ENCODE measurements at regions not wholly inside any gene's neighbourhood (a gene's known extent, or its start where the extent isn't known, plus 50 kb on each side); places are given as distances from the start of the nearest gene placed in this dataset.
A peak's percentile ranks its signal among the peaks of the same experiment; 100 is the strongest.

DNA sequence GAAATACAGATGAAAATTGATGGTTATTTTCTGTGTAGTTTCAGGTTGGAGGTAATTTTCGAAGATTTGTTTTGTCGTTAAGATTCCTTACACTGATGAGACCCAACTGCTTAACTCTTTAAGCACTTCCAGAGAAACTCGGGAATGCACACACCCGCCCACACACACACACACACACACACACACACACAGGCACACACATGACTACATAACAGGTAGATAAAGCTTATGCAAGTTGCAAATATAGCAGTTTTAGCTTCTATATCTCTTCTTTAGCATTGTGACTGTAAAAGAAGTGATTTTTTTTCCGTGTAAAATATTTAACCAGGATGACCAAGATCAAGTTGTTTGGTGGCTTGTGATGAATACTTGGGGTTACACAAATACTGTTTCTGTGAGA, 294.9 kb upstream of the NR2F2 start:
- intact Hi-C loops (cut with DNase I): no loop called here
- Histone ChIP-seq H3K36me3 (ENCODE audit: control insufficient read depth in 1 of 2, insufficient read depth in 2 of 2, low read length in 1 of 2) (no peaks in the 10 kb centered on the region), H3K9me3 (ENCODE audit: control insufficient read depth, low read length) (no peaks in the 10 kb centered on the region), H3K27me3 (ENCODE audit: control insufficient read depth in 1 of 2, insufficient read depth in 2 of 2, low read length in 1 of 2) (no peaks in the 10 kb centered on the region), H3K27ac (ENCODE audit: low read depth in 1 of 2, low read length in 2 of 2) (no peak overlapping the region), H3K4me3 (ENCODE audit: low read length in 2 of 2) (no peak overlapping the region), H3K4me1 (ENCODE audit: control insufficient read depth in 1 of 2, insufficient read depth in 2 of 2, low read length in 2 of 2) (no peaks in the 10 kb centered on the region)
- DNase-seq (no peak), ATAC-seq (ENCODE audit: low FRiP score) (no peak)
- WGBS, 2 donors: 75 to 81% methylated on average over 5 of the region's 5 CpGs

DNA sequence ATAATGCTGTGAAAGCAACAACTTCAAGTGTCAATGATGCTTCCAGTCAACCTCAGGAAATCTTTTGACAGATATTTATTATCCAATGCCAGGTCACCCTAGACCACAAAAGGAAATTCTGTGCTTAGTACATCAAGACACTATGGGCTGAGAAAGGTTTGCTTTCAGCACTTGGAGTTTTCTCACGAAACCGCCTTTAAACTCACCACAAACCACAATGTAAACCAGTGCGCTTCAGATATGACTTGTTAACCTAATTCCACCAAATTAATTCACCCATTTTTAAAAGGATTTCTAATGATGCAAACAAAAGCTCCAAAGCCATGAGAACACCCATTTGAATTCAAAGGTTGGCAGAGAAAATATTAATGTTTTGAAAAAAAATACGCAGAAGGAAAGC, 292.9 kb upstream of the NR2F2 start:
- Histone ChIP-seq H3K27ac (ENCODE audit: low read depth in 1 of 2, low read length in 2 of 2) (no peak overlapping the region), H3K36me3 (ENCODE audit: control insufficient read depth in 1 of 2, insufficient read depth in 2 of 2, low read length in 1 of 2) (no peaks in the 10 kb centered on the region), H3K4me1 (ENCODE audit: control insufficient read depth in 1 of 2, insufficient read depth in 2 of 2, low read length in 2 of 2) (no peaks in the 10 kb centered on the region), H3K4me3 (ENCODE audit: low read length in 2 of 2) (no peak overlapping the region), H3K9me3 (ENCODE audit: control insufficient read depth, low read length) (no peaks in the 10 kb centered on the region), H3K27me3 (ENCODE audit: control insufficient read depth in 1 of 2, insufficient read depth in 2 of 2, low read length in 1 of 2) (no peaks in the 10 kb centered on the region)
- DNase-seq: no peak
- ATAC-seq (ENCODE audit: low FRiP score): no peak
- intact Hi-C loops (cut with DNase I): no loop called here
- WGBS, 2 donors: 77 to 87% methylated on average over 4 of the region's 4 CpGs

DNA sequence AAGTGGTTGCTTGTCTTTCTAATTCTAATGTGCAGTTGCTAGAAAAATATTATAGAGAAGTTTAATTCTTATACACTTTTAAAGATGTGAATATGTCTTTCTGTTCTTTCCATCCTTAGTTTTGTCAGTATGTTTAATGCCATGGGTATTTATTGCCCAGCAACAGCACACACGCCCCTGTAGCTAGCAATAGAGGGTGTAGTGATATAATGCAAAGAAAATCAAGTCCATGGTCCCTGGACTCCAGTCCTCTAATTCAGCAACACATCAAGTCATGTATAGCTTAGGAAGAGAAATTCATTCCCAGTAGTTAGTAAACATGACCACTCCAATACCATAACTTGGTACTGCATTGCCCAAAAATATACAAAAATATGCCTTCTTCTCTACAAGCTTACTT, 292.4 kb upstream of the NR2F2 start:
- no peak for ATAC-seq (ENCODE audit: low FRiP score)
- no peaks in the 10 kb centered on the region for H3K27me3 ChIP-seq (ENCODE audit: control insufficient read depth in 1 of 2, insufficient read depth in 2 of 2, low read length in 1 of 2)
- intact Hi-C loops (cut with DNase I): no loop called here
- H3K9me3 ChIP-seq (ENCODE audit: control insufficient read depth, low read length): no peaks in the 10 kb centered on the region
- H3K4me3 ChIP-seq (ENCODE audit: low read length in 2 of 2): no peak overlapping the region
- H3K27ac ChIP-seq (ENCODE audit: low read depth in 1 of 2, low read length in 2 of 2): no peak overlapping the region
- DNase-seq: no peak
- 0 to 76% methylated on average over 1 of the region's 1 CpG for WGBS, 2 donors
- H3K4me1 ChIP-seq (ENCODE audit: control insufficient read depth in 1 of 2, insufficient read depth in 2 of 2, low read length in 2 of 2): no peaks in the 10 kb centered on the region
- H3K36me3 ChIP-seq (ENCODE audit: control insufficient read depth in 1 of 2, insufficient read depth in 2 of 2, low read length in 1 of 2): no peaks in the 10 kb centered on the region

DNA sequence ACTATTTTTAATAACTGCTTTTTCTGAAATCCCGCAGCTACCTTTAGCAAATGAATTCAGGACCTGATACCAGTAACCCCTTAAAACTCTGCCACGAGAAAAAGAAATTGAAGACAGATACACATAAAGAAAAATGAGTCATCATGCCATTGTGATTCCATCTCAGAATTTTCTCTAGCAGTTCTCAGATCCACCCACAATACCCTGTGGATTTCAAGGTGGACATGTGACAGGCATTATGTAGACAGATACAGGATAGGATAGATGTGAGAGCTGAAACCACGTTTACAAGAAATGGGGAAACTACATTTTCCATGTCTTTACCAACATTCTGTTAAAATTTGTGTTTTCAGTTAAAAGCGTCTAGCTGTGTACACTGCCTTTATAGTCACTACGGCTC, 291.9 kb upstream of the NR2F2 start:
- no peaks in the 10 kb centered on the region for H3K9me3 ChIP-seq (ENCODE audit: control insufficient read depth, low read length)
- no peaks in the 10 kb centered on the region for H3K27me3 ChIP-seq (ENCODE audit: control insufficient read depth in 1 of 2, insufficient read depth in 2 of 2, low read length in 1 of 2)
- H3K36me3 ChIP-seq (ENCODE audit: control insufficient read depth in 1 of 2, insufficient read depth in 2 of 2, low read length in 1 of 2): no peaks in the 10 kb centered on the region
- H3K4me3 ChIP-seq (ENCODE audit: low read length in 2 of 2): no peak overlapping the region
- DNase-seq (no peak), ATAC-seq (ENCODE audit: low FRiP score) (no peak)
- intact Hi-C loops (cut with DNase I): no loop called here
- H3K27ac ChIP-seq (ENCODE audit: low read depth in 1 of 2, low read length in 2 of 2): no peak overlapping the region
- WGBS, 2 donors: 70 to 81% methylated on average over 5 of the region's 5 CpGs
- peaks cover 0 to 2% of the 10 kb centered on the region in 2 donors for H3K4me1 ChIP-seq (ENCODE audit: control insufficient read depth in 1 of 2, insufficient read depth in 2 of 2, low read length in 2 of 2)

DNA sequence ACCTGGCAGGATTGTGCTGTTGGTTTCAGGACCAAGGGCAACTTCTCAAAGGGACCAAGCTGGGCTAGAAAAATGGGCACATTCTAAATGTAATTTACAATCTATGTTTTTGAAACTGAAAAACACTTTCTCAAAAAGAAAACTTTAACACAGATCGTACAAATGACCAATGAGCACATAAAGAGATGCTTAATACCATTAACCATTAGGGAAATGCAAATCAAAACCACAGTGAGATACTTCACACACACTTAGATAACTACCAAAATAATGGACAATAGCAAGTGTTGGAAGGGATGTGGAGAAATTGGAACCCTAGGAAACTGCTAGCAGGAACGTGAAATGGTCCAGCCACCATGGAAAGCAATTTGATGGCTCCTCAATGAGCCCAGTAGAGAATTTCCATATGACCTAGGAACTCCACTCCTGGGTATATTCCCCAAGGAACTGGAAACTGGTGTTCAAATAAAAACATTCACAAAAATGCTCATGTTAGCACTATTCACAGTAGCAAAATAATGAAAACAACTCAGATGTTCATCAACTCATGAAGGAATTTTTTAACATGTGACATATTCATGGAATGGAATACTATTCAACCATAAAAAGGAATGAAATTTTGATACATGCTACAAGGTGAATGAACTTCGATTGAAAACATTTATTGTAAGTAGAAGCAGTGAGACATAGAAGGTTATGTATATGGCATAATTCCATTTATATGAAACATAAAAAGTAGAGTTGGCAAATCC, 288.3 kb upstream of the NR2F2 start:
- ATAC-seq (ENCODE audit: low FRiP score): no peak
- DNase-seq: no peak
- Histone ChIP-seq H3K27ac (ENCODE audit: low read depth in 1 of 2, low read length in 2 of 2) (no peak overlapping the region), H3K27me3 (ENCODE audit: control insufficient read depth in 1 of 2, insufficient read depth in 2 of 2, low read length in 1 of 2) (no peaks in the 10 kb centered on the region), H3K4me1 (ENCODE audit: control insufficient read depth in 1 of 2, insufficient read depth in 2 of 2, low read length in 2 of 2) (peaks cover 0 to 3% of the 10 kb centered on the region in 2 donors), H3K36me3 (ENCODE audit: control insufficient read depth in 1 of 2, insufficient read depth in 2 of 2, low read length in 1 of 2) (no peaks in the 10 kb centered on the region), H3K9me3 (ENCODE audit: control insufficient read depth, low read length) (no peaks in the 10 kb centered on the region), H3K4me3 (ENCODE audit: low read length in 2 of 2) (no peak overlapping the region)
- intact Hi-C loops (cut with DNase I): no loop called here
- 72 to 73% methylated on average over 3 of the region's 3 CpGs for WGBS, 2 donors

DNA sequence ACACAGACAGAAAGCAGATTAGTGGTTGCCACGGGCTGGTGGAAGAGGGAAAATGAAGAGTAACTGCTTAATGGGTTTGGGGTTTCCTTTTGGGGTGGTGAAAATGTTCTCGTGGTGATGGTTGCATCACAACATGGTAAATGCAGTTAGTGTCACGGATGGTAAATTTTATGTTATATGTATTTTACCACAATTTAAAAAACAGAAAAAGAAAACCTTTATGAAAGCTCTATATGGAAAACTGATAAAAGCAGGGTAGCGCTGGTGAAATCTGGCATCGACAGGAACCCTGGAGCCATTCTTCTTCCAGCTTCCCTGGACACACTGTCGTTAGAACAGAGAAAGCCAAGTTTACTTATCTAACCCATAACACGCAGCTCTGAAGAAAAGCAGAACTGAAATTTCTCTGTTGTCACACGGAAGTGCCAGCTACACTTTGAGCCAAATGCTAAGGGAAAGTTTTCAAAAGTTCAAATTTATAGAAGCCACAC, 287.7 kb upstream of the NR2F2 start:
- H3K9me3 ChIP-seq (ENCODE audit: control insufficient read depth, low read length): no peaks in the 10 kb centered on the region
- ATAC-seq (ENCODE audit: low FRiP score) (no peak), DNase-seq (no peak)
- intact Hi-C loops (cut with DNase I): no loop called here
- H3K36me3 ChIP-seq (ENCODE audit: control insufficient read depth in 1 of 2, insufficient read depth in 2 of 2, low read length in 1 of 2): no peaks in the 10 kb centered on the region
- H3K27ac ChIP-seq (ENCODE audit: low read depth in 1 of 2, low read length in 2 of 2): no peak overlapping the region
- 6% methylated on average over 8 of the region's 8 CpGs for WGBS, 2 donors
- H3K27me3 ChIP-seq (ENCODE audit: control insufficient read depth in 1 of 2, insufficient read depth in 2 of 2, low read length in 1 of 2): no peaks in the 10 kb centered on the region
- no peak overlapping the region for H3K4me3 ChIP-seq (ENCODE audit: low read length in 2 of 2)
- peaks cover 0 to 3% of the 10 kb centered on the region in 2 donors for H3K4me1 ChIP-seq (ENCODE audit: control insufficient read depth in 1 of 2, insufficient read depth in 2 of 2, low read length in 2 of 2)

DNA sequence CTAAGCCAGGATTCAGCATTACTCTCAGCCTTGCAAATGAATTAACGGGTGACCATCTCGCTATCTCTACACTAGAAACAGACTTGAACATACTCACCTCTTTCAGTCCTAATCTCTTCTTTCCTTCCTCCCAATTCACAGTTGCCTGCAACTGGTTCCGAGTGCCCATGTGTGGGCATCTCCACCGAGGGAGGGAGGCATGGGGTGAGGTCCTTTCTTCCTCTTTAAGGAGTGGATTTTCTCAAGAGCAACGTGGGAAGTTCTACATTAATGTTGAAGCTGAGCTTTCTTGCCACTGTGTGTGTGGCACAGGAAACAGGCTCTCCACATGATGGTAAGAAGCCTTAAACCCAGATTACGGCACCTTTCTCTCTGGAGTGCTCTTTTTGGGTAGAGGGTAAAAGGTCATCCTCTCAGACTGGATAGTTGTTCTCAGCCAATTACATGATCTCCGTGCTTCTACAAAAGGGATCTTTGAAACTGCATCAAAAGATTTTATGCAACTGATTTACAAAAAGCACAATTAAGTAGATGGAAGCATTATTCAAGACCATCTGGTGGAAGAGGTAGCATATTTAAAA, 286.8 kb upstream of the NR2F2 start:
- no peak overlapping the region for H3K27ac ChIP-seq (ENCODE audit: low read depth in 1 of 2, low read length in 2 of 2)
- no peaks in the 10 kb centered on the region for H3K27me3 ChIP-seq (ENCODE audit: control insufficient read depth in 1 of 2, insufficient read depth in 2 of 2, low read length in 1 of 2)
- no peak overlapping the region for H3K4me3 ChIP-seq (ENCODE audit: low read length in 2 of 2)
- no peaks in the 10 kb centered on the region for H3K36me3 ChIP-seq (ENCODE audit: control insufficient read depth in 1 of 2, insufficient read depth in 2 of 2, low read length in 1 of 2)
- 91 to 93% methylated on average over 7 of the region's 7 CpGs for WGBS, 2 donors
- ATAC-seq (ENCODE audit: low FRiP score) (no peak), DNase-seq (no peak)
- H3K9me3 ChIP-seq (ENCODE audit: control insufficient read depth, low read length): no peaks in the 10 kb centered on the region
- intact Hi-C loops (cut with DNase I): no loop called here
- H3K4me1 ChIP-seq (ENCODE audit: control insufficient read depth in 1 of 2, insufficient read depth in 2 of 2, low read length in 2 of 2): peaks cover 0 to 3% of the 10 kb centered on the region in 2 donors

DNA sequence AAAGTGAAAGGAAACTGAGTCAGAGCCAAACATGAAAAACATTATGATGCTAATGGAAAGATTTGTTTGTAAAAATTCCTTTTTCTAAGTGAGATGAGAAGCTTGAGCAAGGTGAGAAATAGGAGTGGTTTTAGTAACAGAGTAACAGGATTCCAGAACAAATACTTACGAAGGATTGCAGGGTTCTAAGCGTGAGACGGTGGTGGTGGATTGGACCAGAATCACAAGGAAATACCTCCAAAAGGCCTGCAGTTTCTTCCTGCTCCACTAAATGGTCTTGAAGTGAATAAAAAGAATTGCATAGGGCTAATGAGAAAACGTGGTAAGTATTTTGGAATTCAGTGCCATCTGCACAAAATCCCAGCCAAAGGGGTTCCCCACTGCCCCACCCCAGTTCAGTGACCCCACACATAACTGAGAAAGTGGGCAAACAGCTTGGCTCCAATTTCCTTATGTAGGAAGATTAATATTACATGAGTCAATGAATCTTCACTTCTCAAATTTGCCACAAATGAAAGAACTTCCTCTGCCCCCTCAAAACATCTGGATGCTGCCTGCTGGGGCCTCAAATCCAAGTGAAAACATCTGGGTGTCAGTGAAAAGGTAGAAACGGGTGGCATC, 283.8 kb upstream of the NR2F2 start:
- ATAC-seq (ENCODE audit: low FRiP score) (no peak), DNase-seq (no peak)
- H3K36me3 ChIP-seq (ENCODE audit: control insufficient read depth in 1 of 2, insufficient read depth in 2 of 2, low read length in 1 of 2): no peaks in the 10 kb centered on the region
- no peaks in the 10 kb centered on the region for H3K27me3 ChIP-seq (ENCODE audit: control insufficient read depth in 1 of 2, insufficient read depth in 2 of 2, low read length in 1 of 2)
- peak overlapping the region in 1 of 2 donors; percentile 6 for H3K27ac ChIP-seq (ENCODE audit: low read depth in 1 of 2, low read length in 2 of 2)
- no peaks in the 10 kb centered on the region for H3K9me3 ChIP-seq (ENCODE audit: control insufficient read depth, low read length)
- peaks cover 0 to 3% of the 10 kb centered on the region in 2 donors for H3K4me1 ChIP-seq (ENCODE audit: control insufficient read depth in 1 of 2, insufficient read depth in 2 of 2, low read length in 2 of 2)
- 67 to 77% methylated on average over 5 of the region's 5 CpGs for WGBS, 2 donors
- intact Hi-C loops (cut with DNase I): no loop called here
- H3K4me3 ChIP-seq (ENCODE audit: low read length in 2 of 2): no peak overlapping the region

All from aorta (tissue), 5 donors.